ENCODE measurements at regions not wholly inside any gene's neighbourhood (a gene's known extent, or its start where the extent isn't known, plus 50 kb on each side); places are given as distances from the start of the nearest gene placed in this dataset.

- DNase-seq (no peak), ATAC-seq (replicated peaks in 1 of 4) (no peak)
- no peak overlapping the region for H3K4me3 ChIP-seq (ENCODE audit: control insufficient read depth in 1 of 2, extremely low read depth in 1 of 2, low read length in 1 of 2)
- CTCF ChIA-PET: no interaction called here
- no peaks in the 10 kb centered on the region for H3K9me3 ChIP-seq
- no CpG with 5 or more reads among the region's 2 CpGs for WGBS (ENCODE audit: insufficient coverage)
- H3K27ac ChIP-seq (ENCODE audit: low read length): no peak overlapping the region
- H3K9me3 Mint-ChIP-seq: peaks cover 8 to 23% (median 14%) of the 10 kb centered on the region in 3 donors
- no peaks in the 10 kb centered on the region for H3K36me3 ChIP-seq (ENCODE audit: control insufficient read depth in 2 of 2, extremely low read depth in 1 of 2, insufficient read depth in 1 of 2, low read length in 1 of 2)
- no peaks in the 10 kb centered on the region for H3K36me3 Mint-ChIP-seq
- POLR2A ChIA-PET: no interaction called here
- H3K27me3 Mint-ChIP-seq: no peaks in the 10 kb centered on the region
- no peaks in the 10 kb centered on the region for H3K27me3 ChIP-seq (replicated peaks in 1 of 2; ENCODE audit: control insufficient read depth in 2 of 2, extremely low read depth in 1 of 2, insufficient read depth in 2 of 2, low read length in 1 of 2)
- no peak overlapping the region for H3K27ac Mint-ChIP-seq
- H3K4me1 Mint-ChIP-seq: no peaks in the 10 kb centered on the region
- no peak overlapping the region for H3K4me3 Mint-ChIP-seq
- H3K4me1 ChIP-seq (ENCODE audit: control insufficient read depth in 1 of 2, extremely low read depth in 1 of 2, insufficient read depth in 2 of 2, low read length in 2 of 2): no peaks in the 10 kb centered on the region
These were observed 90.0 kb upstream of the GRIK2 start for GRCh38 chr6:101303495-101303894.

- Histone ChIP-seq H3K4me1 (ENCODE audit: control insufficient read depth in 1 of 2, extremely low read depth in 1 of 2, insufficient read depth in 2 of 2, low read length in 2 of 2) (no peaks in the 10 kb centered on the region), H3K4me3 (ENCODE audit: control insufficient read depth in 1 of 2, extremely low read depth in 1 of 2, low read length in 1 of 2) (no peak overlapping the region), H3K36me3 (ENCODE audit: control insufficient read depth in 2 of 2, extremely low read depth in 1 of 2, insufficient read depth in 1 of 2, low read length in 1 of 2) (no peaks in the 10 kb centered on the region), H3K27ac (ENCODE audit: low read length) (no peak overlapping the region), H3K27me3 (replicated peaks in 1 of 2; ENCODE audit: control insufficient read depth in 2 of 2, extremely low read depth in 1 of 2, insufficient read depth in 2 of 2, low read length in 1 of 2) (no peaks in the 10 kb centered on the region), H3K9me3 (no peaks in the 10 kb centered on the region)
- no peak overlapping the region for H3K4me3 Mint-ChIP-seq
- H3K36me3 Mint-ChIP-seq: no peaks in the 10 kb centered on the region
- H3K27me3 Mint-ChIP-seq: no peaks in the 10 kb centered on the region
- POLR2A ChIA-PET: no interaction called here
- H3K27ac Mint-ChIP-seq: no peak overlapping the region
- ATAC-seq (replicated peaks in 1 of 4) (no peak), DNase-seq (no peak)
- H3K9me3 Mint-ChIP-seq: no peaks in the 10 kb centered on the region
- no CpG with 5 or more reads among the region's 2 CpGs for WGBS (ENCODE audit: insufficient coverage)
- CTCF ChIA-PET: no interaction called here
- no peaks in the 10 kb centered on the region for H3K4me1 Mint-ChIP-seq
These were observed 80.9 kb upstream of the GRIK2 start for GRCh38 chr6:101312652-101313051.

- Histone ChIP-seq H3K27me3 (replicated peaks in 1 of 2; ENCODE audit: control insufficient read depth in 2 of 2, extremely low read depth in 1 of 2, insufficient read depth in 2 of 2, low read length in 1 of 2) (no peaks in the 10 kb centered on the region), H3K9me3 (no peaks in the 10 kb centered on the region), H3K27ac (ENCODE audit: low read length) (no peak overlapping the region), H3K36me3 (ENCODE audit: control insufficient read depth in 2 of 2, extremely low read depth in 1 of 2, insufficient read depth in 1 of 2, low read length in 1 of 2) (no peaks in the 10 kb centered on the region), H3K4me3 (ENCODE audit: control insufficient read depth in 1 of 2, extremely low read depth in 1 of 2, low read length in 1 of 2) (no peak overlapping the region), H3K4me1 (ENCODE audit: control insufficient read depth in 1 of 2, extremely low read depth in 1 of 2, insufficient read depth in 2 of 2, low read length in 2 of 2) (no peaks in the 10 kb centered on the region)
- H3K9me3 Mint-ChIP-seq: peaks cover 0 to 7% (median 4%) of the 10 kb centered on the region in 3 donors
- no CpG with 5 or more reads among the region's 2 CpGs for WGBS (ENCODE audit: insufficient coverage)
- H3K27me3 Mint-ChIP-seq: no peaks in the 10 kb centered on the region
- no peak for ATAC-seq (replicated peaks in 1 of 4)
- DNase-seq: no peak
- no peaks in the 10 kb centered on the region for H3K36me3 Mint-ChIP-seq
- H3K4me3 Mint-ChIP-seq: no peak overlapping the region
- CTCF ChIA-PET: no interaction called here
- H3K27ac Mint-ChIP-seq: no peak overlapping the region
- POLR2A ChIA-PET: no interaction called here
- H3K4me1 Mint-ChIP-seq: no peaks in the 10 kb centered on the region
These were observed 70.6 kb upstream of the GRIK2 start for GRCh38 chr6:101322921-101323320.

GRCh38 chr6:101326411-101326810 is 67.1 kb upstream of the GRIK2 start:
- Histone ChIP-seq H3K4me3 (ENCODE audit: control insufficient read depth in 1 of 2, extremely low read depth in 1 of 2, low read length in 1 of 2) (no peak overlapping the region), H3K27ac (ENCODE audit: low read length) (no peak overlapping the region), H3K27me3 (replicated peaks in 1 of 2; ENCODE audit: control insufficient read depth in 2 of 2, extremely low read depth in 1 of 2, insufficient read depth in 2 of 2, low read length in 1 of 2) (no peaks in the 10 kb centered on the region), H3K4me1 (ENCODE audit: control insufficient read depth in 1 of 2, extremely low read depth in 1 of 2, insufficient read depth in 2 of 2, low read length in 2 of 2) (no peaks in the 10 kb centered on the region), H3K9me3 (no peaks in the 10 kb centered on the region), H3K36me3 (ENCODE audit: control insufficient read depth in 2 of 2, extremely low read depth in 1 of 2, insufficient read depth in 1 of 2, low read length in 1 of 2) (no peaks in the 10 kb centered on the region)
- ATAC-seq (replicated peaks in 1 of 4): no peak
- Mint-ChIP-seq H3K27ac (no peak overlapping the region), H3K36me3 (no peaks in the 10 kb centered on the region), H3K4me3 (no peak overlapping the region), H3K9me3 (peaks cover 0 to 5% (median 0%) of the 10 kb centered on the region in 3 donors), H3K27me3 (no peaks in the 10 kb centered on the region), H3K4me1 (no peaks in the 10 kb centered on the region)
- DNase-seq: no peak
- ChIA-PET POLR2A (no interaction called here), CTCF (no interaction called here)

GRCh38 chr6:101341926-101342325 is 51.6 kb upstream of the GRIK2 start:
- no CpG with 5 or more reads among the region's 1 CpG for WGBS (ENCODE audit: insufficient coverage)
- POLR2A ChIA-PET: no interaction called here
- no peak overlapping the region for H3K4me3 Mint-ChIP-seq

More at GRCh38 chr6:101341926-101342325, 51.6 kb upstream of the GRIK2 start:
- Histone ChIP-seq H3K4me1 (ENCODE audit: control insufficient read depth in 1 of 2, extremely low read depth in 1 of 2, insufficient read depth in 2 of 2, low read length in 2 of 2) (no peaks in the 10 kb centered on the region), H3K9me3 (no peaks in the 10 kb centered on the region), H3K27ac (ENCODE audit: low read length) (no peak overlapping the region), H3K36me3 (ENCODE audit: control insufficient read depth in 2 of 2, extremely low read depth in 1 of 2, insufficient read depth in 1 of 2, low read length in 1 of 2) (no peaks in the 10 kb centered on the region), H3K4me3 (ENCODE audit: control insufficient read depth in 1 of 2, extremely low read depth in 1 of 2, low read length in 1 of 2) (no peak overlapping the region), H3K27me3 (replicated peaks in 1 of 2; ENCODE audit: control insufficient read depth in 2 of 2, extremely low read depth in 1 of 2, insufficient read depth in 2 of 2, low read length in 1 of 2) (no peaks in the 10 kb centered on the region)
- Mint-ChIP-seq H3K27me3 (no peaks in the 10 kb centered on the region), H3K27ac (no peak overlapping the region), H3K4me1 (no peaks in the 10 kb centered on the region), H3K9me3 (peaks cover 7 to 12% (median 9%) of the 10 kb centered on the region in 3 donors), H3K36me3 (no peaks in the 10 kb centered on the region)
- ATAC-seq (replicated peaks in 1 of 4) (no peak), DNase-seq (no peak)
- CTCF ChIA-PET: no interaction called here

Measured in T-cell (primary cell).